ENCODE measurements at regions not wholly inside any gene's neighbourhood (a gene's known extent, or its start where the extent isn't known, plus 50 kb on each side); places are given as distances from the start of the nearest gene placed in this dataset.

GRCh38 chr15:81575436-81576123 lies 201.6 kb upstream of the TMC3 start:
- Histone ChIP-seq H3K4me3 (ENCODE audit: low read length) (no peak overlapping the region), H3K4me2 (ENCODE audit: low read depth, low read length) (0 out of 2 replicates have a peak overlapping the region, but pooled peaks have one; percentile 6), H3K27me3 (replicated peaks; ENCODE audit: insufficient read depth, low read length) (no peaks in the 10 kb centered on the region), H3F3A (ENCODE audit: insufficient read depth, low read length) (peaks cover 17% of the 10 kb centered on the region), H3K36me3 (replicated peaks; ENCODE audit: insufficient read depth, low read length) (no peaks in the 10 kb centered on the region), H3K4me1 (ENCODE audit: low read length) (peaks cover 32% of the 10 kb centered on the region), H3K9ac (ENCODE audit: low read length) (no peak overlapping the region), H2AFZ (ENCODE audit: low read length) (no peak overlapping the region), H3K9me2 (replicated peaks; ENCODE audit: insufficient read depth, low read length) (no peaks in the 10 kb centered on the region), H3K27ac (ENCODE audit: low read length) (no peak overlapping the region), H3K9me3 (replicated peaks; ENCODE audit: insufficient read depth, low read length) (no peaks in the 10 kb centered on the region), H4K20me1 (ENCODE audit: insufficient read depth, low read length) (no peaks in the 10 kb centered on the region), H3K79me2 (ENCODE audit: low read length) (no peaks in the 10 kb centered on the region)
- no peak for DNase-seq
- TF ChIP-seq EZH2 (optimal IDR thresholded peaks at IDR 0.05; ENCODE audit: low read depth, low read length) (no peak), EZH2phosphoT487 (IDR thresholded peaks at IDR 0.05; ENCODE audit: low read length) (no peak), CTCF (IDR thresholded peaks at IDR 0.05; ENCODE audit: low read length) (no peak)

- peak; percentile 94 for DNase-seq
- H3K4me3 ChIP-seq (ENCODE audit: low read length): peak overlapping the region; percentile 22; the same call in 1 of the 2 replicates
Observed at GRCh38 chr15:81573098-81573746, 199.2 kb upstream of the TMC3 start.

GRCh38 chr15:81572190-81572589 lies 198.2 kb upstream of the TMC3 start:
- no peak overlapping the region for H3K4me3 ChIP-seq (ENCODE audit: low read length)
- DNase-seq: no peak
- no peak overlapping the region for H3K9ac ChIP-seq (ENCODE audit: low read length)
- no peaks in the 10 kb centered on the region for H3K36me3 ChIP-seq (replicated peaks; ENCODE audit: insufficient read depth, low read length)
- H3K4me1 ChIP-seq (ENCODE audit: low read length): peaks cover 32% of the 10 kb centered on the region
- H3K9me2 ChIP-seq (replicated peaks; ENCODE audit: insufficient read depth, low read length): no peaks in the 10 kb centered on the region
- H3K27me3 ChIP-seq (replicated peaks; ENCODE audit: insufficient read depth, low read length): no peaks in the 10 kb centered on the region
- no peak for TF ChIP-seq EZH2 (optimal IDR thresholded peaks at IDR 0.05; ENCODE audit: low read depth, low read length)
- TF ChIP-seq CTCF (IDR thresholded peaks at IDR 0.05; ENCODE audit: low read length): no peak
- TF ChIP-seq EZH2phosphoT487 (IDR thresholded peaks at IDR 0.05; ENCODE audit: low read length): no peak
- no peak overlapping the region for H2AFZ ChIP-seq (ENCODE audit: low read length)
- H3K79me2 ChIP-seq (ENCODE audit: low read length): no peaks in the 10 kb centered on the region
- H4K20me1 ChIP-seq (ENCODE audit: insufficient read depth, low read length): no peaks in the 10 kb centered on the region
- no peak overlapping the region for H3K4me2 ChIP-seq (ENCODE audit: low read depth, low read length)
- H3K27ac ChIP-seq (ENCODE audit: low read length): no peak overlapping the region
- peaks cover 17% of the 10 kb centered on the region for H3F3A ChIP-seq (ENCODE audit: insufficient read depth, low read length)
- H3K9me3 ChIP-seq (replicated peaks; ENCODE audit: insufficient read depth, low read length): no peaks in the 10 kb centered on the region

More at GRCh38 chr15:81573098-81573746, 199.2 kb upstream of the TMC3 start:
- Histone ChIP-seq H3K27me3 (replicated peaks; ENCODE audit: insufficient read depth, low read length) (no peaks in the 10 kb centered on the region), H3K36me3 (replicated peaks; ENCODE audit: insufficient read depth, low read length) (no peaks in the 10 kb centered on the region), H3F3A (ENCODE audit: insufficient read depth, low read length) (peaks cover 17% of the 10 kb centered on the region), H3K9me3 (replicated peaks; ENCODE audit: insufficient read depth, low read length) (no peaks in the 10 kb centered on the region), H3K4me1 (ENCODE audit: low read length) (peaks cover 32% of the 10 kb centered on the region), H3K27ac (ENCODE audit: low read length) (peak overlapping the region; percentile 72), H3K4me2 (ENCODE audit: low read depth, low read length) (peak overlapping the region; percentile 73), H3K9me2 (replicated peaks; ENCODE audit: insufficient read depth, low read length) (no peaks in the 10 kb centered on the region), H3K9ac (ENCODE audit: low read length) (peak overlapping the region; percentile 17; the same call in 1 of the 2 replicates), H4K20me1 (ENCODE audit: insufficient read depth, low read length) (no peaks in the 10 kb centered on the region), H3K79me2 (ENCODE audit: low read length) (no peaks in the 10 kb centered on the region), H2AFZ (ENCODE audit: low read length) (no peak overlapping the region)
- TF ChIP-seq CTCF (IDR thresholded peaks at IDR 0.05; ENCODE audit: low read length): no peak
- no peak for TF ChIP-seq EZH2 (optimal IDR thresholded peaks at IDR 0.05; ENCODE audit: low read depth, low read length)
- TF ChIP-seq EZH2phosphoT487 (IDR thresholded peaks at IDR 0.05; ENCODE audit: low read length): no peak

All from MM.1S (cell line).